ENCODE measurements at regions not wholly inside any gene's neighbourhood (a gene's known extent, or its start where the extent isn't known, plus 50 kb on each side); places are given as distances from the start of the nearest gene placed in this dataset.
A peak's percentile ranks its signal among the peaks of the same experiment; 100 is the strongest.

DNA sequence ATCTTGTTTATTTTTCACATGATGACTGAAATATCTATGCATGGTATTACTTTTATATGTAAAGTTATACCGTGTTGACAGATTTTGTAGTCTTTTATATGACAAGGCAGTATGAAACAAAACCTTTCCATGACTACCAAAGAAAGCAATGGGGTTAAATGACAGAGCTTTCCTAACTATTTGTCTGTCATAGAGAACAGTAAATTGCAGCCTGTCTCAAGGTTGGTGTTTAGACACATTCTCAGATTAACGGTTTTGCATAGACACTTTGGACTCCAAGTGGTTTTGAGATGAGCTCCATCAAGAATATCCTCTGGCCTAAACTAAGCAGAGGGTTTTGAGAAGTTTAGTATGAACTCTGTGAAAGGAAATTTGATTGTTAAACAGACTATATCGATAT, 180.7 kb upstream of the TENM3 start:
- DNase-seq: no peak

DNA sequence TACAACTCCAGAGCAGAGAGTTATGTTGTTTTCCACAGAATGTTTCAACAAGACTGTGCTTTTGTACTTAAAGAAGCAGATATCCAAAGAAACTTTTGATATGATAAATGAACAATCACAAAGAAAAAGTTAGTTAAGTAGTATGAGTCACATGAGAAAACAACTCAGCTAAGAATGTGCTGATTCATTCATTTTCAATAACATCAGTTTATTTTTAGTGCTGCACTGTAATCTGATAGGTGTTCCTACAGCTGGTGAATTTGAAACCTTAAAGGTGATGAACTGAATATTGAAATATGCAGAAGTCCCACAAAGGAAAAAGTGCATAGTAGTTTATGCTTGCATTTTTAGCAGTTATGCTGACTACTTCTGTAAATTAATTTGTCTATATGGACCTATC, 180.3 kb upstream of the TENM3 start:
- DNase-seq: peak; percentile 29

DNA sequence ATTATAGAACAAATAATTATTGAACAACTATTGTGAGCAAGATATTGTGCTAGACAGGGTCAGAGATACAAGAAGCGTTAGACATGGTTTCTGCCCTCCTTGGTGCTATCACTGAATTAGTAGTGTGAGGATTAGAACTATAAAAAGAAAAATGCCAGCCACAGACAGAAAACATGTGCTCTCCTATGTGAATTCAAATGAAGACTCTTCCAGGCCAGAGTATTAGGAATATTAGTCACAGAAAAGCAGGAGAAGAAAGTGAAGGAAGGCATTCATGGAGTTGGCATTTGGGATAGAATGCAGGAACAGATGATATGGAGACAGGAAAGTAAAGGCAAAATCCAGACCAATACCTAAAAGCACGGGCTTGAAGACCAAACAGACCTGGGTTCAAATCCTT, 179.6 kb upstream of the TENM3 start:
- DNase-seq: no peak

DNA sequence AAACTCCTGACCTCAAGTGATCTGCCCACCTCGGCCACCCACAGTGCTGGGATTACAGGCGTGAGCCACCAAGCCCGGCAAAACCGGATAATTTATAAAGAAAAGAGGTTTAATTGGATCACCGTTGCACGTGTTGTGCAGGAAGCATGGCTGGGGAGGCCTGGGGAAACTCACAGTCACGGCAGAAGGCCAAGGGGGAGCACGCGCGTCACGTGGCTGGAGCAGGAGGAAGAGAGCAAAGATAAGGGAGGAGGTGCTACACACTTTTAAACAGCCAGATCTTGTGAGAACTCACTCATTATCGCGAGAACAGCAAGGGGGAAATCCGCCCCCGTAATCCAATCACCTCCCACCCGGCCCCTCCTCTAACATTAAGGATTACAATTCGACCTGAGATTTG, 177.9 kb upstream of the TENM3 start:
- DNase-seq: no peak

DNA sequence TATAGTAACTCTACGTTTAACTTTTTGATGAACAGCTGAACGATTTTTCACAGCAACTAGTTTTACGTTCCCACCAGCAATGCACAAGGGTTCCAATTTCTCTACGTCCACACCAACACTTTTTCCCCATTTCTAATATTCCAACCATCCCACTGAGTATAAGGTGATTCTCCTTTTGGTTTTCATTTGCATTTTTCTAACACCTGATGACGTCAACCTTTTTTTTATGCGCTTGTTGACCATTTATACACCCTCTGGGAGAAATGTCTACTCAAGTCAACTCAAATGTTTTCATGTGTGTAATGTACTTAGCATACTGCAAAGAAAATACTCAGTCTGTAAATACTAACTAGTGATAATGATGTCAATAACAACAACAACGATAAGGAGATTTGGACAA, 177.2 kb upstream of the TENM3 start:
- DNase-seq: no peak

DNA sequence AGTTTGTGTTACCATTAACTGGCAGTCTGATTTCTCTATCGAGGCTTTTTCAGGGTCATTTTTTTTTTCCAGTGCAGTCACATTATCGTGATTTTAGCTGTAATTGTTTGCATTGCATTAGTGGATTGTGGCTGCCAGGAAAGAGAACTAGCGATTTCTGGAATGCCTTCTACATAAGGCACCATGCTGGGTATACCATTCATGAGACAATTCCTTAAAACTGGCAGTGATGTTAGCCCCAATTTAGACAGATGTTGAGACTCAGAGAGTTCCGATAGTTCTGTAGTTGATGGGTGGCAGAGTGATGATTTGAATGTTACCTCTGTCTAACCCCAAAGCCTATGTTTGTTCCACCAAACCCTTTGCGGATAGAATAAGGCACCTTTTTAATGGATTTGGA, 175.4 kb upstream of the TENM3 start:
- no peak for DNase-seq

DNA sequence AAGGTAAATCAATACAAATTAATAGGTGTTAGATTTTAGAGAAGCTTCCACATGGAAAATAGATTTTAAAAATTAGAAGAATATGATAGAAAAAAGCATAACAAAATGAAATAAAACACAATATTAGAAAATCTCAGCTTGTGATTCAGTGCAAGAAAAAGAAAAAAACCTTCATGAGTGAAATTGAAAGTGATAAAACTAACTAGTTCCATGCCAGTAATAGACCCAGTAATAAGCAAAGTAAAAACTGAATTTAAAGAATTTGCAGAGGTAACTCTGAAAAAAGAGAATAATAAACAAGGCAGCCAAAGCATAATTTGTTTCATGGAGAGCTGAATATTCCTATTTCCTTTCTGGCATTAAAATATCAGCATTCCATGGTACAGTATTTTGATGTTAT, 174.3 kb upstream of the TENM3 start:
- DNase-seq: no peak

DNA sequence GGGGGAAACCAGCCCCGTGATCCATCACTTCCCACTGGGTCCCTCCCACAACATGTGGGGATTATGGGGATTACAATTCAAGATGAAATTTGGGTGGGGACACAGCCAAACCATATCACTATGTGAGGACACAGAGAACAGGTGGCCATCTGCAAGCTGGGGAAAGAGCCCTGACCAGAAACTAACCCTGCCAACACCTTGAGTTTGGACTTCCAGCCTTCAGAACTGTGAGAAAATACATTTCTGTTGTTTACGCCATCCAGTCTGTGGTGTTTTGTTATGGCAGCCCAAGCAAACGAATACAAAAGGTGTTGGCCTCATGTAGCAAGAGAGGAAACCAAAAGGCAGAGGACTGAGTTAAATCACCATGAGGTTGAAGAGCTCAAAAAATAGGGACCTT, 169.9 kb upstream of the TENM3 start:
- DNase-seq: no peak

DNA sequence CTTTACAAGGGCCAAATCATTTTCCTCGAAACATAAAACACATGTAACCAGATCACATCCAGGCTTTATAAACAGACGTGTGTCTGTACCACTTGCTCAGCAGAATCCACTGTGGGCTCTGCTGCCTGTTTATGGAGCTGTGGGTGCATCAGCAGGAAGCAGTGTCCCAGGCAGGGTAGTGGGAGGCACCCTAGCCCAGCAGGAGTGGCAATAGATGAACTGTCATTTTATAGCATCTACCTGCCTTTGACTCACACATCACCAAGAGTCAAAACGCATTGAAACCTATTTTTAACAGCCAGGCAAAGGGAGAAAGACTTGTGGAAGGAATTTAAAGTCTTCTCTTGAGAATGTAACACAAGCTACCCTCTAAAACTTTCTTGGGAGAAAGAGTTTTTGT, 169.1 kb upstream of the TENM3 start:
- DNase-seq: no peak

DNA sequence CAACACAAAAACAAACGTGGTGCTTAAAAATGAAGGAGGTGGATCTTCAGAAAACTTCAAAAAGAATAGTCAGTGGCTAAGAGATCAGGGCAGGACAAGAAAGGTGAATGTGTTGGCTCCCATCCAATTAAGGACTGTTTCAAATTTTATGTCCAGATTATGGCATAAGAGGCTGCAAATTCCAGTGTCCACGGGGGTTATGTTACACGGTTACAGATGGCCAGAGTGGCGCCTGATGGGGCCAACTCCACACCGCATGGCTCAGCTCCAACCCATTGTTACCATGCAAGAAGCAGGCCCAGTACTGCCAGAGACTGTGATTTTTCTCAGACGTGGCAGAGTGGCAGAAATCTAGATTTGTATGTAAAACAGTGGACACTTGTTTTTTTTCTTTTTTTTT, 168.4 kb upstream of the TENM3 start:
- DNase-seq: no peak

DNA sequence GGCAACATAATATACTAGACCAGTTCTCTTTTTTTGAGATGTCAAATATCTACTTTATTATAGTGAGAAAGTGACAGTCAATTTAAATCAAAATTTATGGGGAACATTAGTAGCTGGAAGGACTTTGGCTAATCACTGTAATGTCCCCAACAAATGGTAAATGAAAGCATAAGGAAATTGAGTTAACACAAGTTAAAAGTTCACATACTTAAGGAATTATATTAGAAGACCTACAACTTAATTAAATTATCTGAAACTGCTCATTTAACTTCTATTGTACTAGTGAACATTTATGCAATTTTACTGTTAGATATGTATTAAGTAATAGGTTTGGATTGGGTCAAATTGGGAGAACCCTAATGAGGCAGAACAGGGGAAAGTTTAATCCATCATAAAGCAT, 160.3 kb upstream of the TENM3 start:
- DNase-seq: no peak

DNA sequence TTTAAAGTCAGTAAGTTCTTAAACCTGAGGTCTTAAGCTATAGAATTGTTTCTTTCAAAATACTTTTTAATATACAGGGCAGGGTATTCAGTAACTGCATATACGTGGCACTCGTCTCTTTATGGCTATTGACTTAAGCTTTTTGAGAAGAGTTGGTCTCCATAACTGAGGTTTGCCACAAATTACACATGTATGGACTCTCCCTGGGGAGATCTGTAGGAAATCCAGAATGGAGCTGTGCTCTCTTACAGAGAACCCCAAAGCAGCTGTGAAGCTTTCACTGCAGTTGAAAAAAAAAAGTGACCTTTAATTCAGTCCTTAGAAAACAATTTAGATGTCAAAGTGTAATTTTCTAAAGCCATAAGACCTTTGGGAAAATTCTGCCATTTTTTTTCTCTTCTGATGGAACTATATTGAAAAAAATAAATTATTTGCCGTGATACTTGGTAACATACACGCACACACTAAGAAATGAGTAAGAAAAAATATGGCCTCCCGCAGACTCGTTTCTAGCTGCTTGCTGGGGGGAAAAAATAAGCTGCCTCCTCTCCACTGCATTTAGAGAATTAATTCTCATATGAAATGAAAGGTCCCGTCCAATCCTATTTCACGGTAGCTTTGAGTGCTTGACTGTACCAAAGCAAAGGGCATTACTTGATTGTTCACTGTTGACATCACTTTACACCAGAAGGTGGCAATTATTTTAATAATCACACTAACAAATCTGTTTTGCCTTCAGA, 159.4 kb upstream of the TENM3 start:
- no peak for DNase-seq

DNA sequence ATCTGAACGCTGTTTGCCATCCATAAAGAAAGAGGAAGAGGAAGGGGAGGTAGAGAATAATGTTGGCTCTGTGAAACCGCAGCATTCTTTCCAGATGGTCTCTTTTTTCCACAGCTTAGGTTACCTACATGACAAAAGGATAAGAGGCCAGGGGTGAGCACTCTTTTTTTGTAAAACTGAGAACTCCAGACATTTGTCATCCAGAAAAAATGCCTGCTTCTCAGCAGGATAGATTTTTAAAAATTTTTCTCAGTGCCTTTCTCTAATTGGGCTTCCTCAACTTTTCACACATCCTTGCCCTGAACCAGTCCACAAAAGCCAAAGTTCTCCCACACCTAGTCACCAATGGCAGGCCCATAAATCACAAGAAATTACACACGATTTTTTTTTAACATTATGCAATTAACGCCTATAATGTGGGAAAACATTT, 158.1 kb upstream of the TENM3 start:
- DNase-seq: no peak

DNA sequence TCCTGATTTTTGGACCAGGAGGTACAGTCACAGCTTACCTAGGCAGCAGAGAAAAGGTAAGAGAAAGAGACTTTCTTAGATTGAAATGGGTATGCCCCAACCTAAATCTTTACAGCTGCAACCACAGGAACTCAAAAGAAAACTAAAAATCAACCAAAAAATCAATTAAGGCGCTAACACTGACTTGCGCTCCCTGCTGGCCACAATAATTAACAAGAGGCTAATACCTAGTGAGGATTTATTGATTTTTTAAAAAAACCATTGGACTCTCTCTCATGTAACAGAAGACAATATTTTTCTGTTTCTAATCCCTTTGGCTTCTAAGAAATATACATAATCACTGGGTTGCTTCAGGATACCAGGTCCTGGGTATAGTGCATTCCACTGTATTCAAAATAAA, 153.9 kb upstream of the TENM3 start:
- DNase-seq: no peak

DNA sequence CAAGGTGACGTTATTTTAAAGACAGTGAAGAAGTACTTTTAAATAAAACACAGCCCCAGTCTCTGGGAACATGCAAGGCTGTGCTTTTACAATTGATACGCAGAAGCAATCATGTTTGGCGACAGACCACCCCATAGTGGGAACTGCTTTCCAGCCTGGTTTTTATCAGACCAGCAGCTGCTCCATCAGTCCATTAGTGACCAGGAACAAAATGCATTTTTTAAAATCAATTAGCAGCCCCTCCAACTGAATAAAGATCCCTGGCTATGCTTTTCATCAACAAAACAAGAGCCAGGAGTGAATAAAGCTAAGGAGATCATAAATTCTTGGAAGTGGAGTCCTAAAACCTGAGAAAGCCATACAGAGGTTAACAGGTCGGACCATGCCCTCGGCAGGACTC, 153.0 kb upstream of the TENM3 start:
- no peak for DNase-seq

DNA sequence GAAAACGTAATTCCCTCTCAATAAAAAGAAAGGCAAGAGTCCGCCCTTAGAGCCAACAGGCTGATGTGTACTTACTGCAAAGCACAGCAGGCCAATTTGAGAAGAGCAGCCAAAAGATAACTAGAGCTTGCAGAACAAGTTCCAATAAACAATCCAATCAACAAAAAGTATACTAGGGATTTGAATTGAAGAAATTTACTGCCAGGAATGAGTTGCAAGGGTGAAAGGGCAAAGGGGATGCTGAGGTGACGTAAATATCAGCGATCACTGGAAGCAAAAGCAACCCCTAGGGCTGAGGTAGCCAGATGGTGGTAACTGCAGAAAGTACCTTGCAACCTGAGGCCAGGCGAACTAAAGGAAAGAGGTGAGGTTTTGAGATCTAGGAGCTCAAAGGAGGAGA, 152.1 kb upstream of the TENM3 start:
- DNase-seq: no peak

DNA sequence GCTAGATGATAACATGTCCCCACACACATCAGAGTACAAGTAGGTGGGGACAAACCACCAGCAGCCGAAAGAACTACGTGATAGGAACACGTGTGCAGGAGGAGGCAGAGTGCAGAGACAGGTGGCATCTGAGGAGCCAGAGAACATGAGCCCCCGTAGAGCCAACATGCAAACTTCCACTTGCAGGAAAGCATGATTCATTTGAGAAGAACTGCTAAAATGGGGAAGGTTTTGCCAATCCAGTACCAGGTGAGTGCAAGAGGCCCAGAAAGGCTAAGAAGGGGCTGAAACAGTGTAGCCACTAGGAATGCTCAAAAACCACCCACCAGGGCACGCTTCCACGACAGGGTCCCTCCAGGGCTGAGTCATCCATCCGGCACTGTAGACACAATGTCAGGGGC, 149.8 kb upstream of the TENM3 start:
- no peak for DNase-seq

DNA sequence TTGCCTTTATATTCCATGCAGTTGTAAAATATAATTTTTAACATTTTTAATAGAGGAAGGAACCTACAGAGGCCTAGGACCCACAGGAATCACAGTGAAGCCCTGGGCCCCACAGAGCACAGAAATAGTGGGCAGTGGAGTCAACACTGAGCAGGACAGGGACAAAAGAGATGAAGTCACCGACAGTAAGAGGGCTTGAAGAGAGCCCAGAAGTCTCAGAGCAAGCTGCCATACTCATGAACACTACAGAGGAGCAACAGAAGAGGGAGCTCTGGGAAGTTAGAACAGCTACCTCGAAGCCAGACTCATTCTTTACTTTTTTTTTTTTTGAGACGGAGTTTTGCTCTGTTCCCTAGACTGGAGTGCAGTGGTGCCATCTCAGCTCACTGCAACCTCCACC, 149.3 kb upstream of the TENM3 start:
- no peak for DNase-seq

DNA sequence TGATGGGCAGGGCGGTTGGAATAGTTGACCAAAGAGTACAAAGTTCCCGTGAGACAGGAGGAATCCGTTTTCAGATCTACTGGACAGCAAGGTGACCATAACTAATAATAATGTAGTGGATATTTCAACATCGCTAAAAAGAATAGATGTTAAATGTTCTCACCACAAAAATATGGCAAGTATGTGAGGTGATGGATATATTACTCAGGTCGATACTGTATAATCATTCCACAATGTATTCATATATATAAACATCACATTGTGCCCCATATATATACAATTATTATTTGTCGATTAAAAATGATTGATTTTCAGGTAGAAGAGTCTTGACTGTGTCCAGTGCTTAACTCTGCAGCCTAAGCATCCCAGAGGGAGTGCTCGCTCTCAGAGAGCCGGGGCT, 141.6 kb upstream of the TENM3 start:
- no peak for DNase-seq

DNA sequence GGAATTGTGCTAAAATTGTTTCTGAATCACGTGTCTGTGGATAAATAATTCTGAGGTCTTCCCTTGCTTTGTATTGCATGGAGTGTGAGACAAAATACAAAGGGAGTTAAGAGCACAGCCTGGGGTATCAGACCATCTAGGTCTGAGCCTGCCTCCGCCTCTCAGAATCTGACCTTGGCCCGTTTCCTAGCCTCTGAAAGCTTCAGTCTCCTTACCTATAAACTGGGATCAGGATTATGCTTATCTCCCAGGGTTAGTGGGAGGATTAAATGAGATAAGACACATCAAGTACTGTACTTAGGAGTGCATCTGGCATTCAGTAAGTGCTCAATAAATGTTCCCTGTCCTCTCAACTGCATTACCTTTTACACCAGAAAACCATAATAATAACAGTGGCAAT, 140.6 kb upstream of the TENM3 start:
- DNase-seq: no peak

DNA sequence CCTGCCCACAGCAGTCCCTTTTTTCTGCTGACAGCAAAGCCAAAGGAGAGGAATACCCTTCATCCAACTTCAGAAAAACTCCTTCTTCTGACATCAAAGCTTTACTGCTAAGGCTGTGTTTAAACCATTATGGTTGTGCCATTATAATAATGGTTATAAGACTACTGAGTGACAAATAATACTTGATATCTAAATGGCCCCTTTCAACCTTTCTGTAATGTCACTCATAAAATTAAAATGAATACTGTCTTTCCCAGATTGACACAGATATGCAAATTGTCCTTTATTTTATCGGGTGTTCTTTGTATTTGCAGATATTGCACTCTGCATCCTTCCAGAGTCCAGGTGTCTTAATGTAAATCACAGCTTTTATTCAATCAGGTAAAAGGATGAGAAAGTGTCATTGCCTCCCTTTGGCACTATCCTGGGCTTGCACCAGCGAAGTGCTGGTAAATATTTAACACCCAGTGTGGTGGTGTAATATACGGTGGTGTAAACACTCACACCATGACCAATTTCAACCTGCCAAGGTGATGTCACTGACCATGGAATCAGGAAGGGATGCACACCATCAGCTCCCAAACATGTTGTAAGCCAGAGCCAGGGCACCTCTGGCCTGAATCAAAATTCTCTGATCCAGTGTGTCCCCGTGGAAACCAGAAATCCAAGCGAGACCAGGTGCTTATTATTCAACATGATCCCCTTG, 139.4 kb upstream of the TENM3 start:
- no peak for DNase-seq

DNA sequence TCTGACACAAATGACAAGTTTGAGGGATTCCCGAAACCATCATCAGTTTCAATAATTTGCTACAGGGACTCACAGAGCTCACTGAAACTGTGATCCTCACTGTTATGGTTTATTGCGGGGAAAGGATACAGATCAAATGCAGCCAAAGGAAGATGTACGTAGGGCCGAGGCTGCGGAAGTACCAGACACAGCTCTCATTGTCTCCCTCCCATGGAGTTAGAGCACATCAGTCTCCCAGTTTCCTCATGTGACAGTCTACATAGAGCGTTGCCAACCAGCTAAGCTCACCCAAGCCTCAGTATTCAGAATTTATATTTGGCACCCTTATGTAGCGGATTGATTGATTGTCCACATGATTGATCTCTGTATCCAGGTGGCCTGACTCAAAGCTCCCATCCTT, 137.8 kb upstream of the TENM3 start:
- no peak for DNase-seq

DNA sequence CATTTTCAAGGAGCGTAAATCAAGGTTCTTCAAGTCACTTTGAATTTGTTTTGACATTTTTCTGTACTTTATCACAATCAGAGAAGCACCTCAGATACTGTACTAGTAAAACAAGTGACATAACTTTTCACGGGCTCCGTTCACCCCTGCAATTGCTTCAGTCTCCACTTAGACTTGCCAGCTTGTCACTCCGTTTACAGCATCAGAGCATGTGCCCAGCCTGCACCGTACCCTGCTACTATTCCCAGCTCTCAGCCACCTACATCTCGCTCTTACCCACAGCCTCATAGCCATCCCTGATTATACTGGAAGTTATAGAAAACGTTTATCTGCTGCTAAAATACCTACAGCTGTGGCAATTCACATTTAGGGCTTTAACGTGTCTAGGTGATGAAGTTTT, 135.3 kb upstream of the TENM3 start:
- no peak for DNase-seq

DNA sequence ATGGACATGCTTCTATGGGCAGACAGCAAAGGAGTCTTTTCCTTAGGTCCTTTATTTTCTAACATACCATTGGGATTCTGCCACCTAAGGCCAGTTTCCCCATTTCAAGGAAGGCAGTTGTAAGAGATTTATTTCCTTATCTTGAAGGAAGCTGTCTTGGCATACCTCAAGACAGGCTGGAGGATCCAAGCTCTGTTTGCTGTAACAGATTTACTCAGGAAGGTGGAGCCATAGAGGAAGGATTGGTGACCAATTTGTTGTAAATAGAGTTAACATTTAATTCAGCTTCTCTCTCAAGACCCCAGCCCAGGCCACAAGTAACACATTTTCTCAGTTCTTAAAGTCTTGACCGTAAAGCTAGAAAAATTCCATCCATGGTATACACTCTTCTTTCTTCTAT, 131.6 kb upstream of the TENM3 start:
- DNase-seq: no peak

DNA sequence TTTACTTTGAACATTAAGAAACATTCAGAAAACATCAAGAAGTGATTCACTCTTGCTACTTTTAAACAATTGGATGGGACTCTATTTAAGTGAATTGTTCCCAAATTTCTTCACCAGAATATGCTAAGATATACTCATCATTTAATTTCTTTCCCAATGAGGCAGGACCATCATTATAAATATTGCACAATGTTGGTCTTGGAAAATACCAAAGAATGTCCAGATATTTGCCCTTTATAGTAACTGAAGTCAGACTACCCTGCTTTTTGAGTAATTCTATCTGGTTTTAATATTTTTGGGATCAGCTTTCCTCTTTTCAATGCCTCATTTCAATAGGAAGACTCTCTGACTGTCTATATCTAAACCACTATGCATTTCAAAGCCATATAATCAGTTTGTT, 129.4 kb upstream of the TENM3 start:
- DNase-seq: no peak

Data from amniotic stem cell (primary cell).